ENCODE measurements at regions not wholly inside any gene's neighbourhood (a gene's known extent, or its start where the extent isn't known, plus 50 kb on each side); places are given as distances from the start of the nearest gene placed in this dataset.

GRCh38 chr9:108290839-108291585 is 564.8 kb downstream of the ACTL7B start:
- TF ChIP-seq CTCF (IDR thresholded peaks at IDR 0.05) = no peak
- no peak for TF ChIP-seq ZFX (IDR thresholded peaks at IDR 0.05; ENCODE audit: borderline replicate concordance)

Data from 22Rv1 (cell line).